A549 (cell line): ENCODE measurements at regions not wholly inside any gene's neighbourhood (a gene's known extent, or its start where the extent isn't known, plus 50 kb on each side); places are given as distances from the start of the nearest gene placed in this dataset.

Experiments used
- ATAC-seq, 2 experiments: fragments of 200-7000 bp in 1 of 2; fragments of >200 bp in 1 of 2; cut with Nextera tagmentation in 1 of 2; cut with Tn5 transposase in 1 of 2; 3 replicates each; pipeline versions ENCODE4 v1.8.0 to v1.9.1; 2018 to 2020; ENCODE audit warnings: mild to moderate bottlenecking in 1 of 2, moderate library complexity in 1 of 2
- CTCF ChIA-PET: fragments of 300-600 bp; sonication (Branson Sonifier 250); formaldehyde crosslinking; extraction: SDS; loops from one replicate; lab custom pipeline; 2021; ENCODE audit warnings: antibody characterized with exemption, inconsistent platforms; lab: Yijun Ruan, JAX
- POLR2A ChIA-PET: fragments of 350-600 bp; formaldehyde crosslinking; extraction: SDS; loops from one replicate; lab custom pipeline; 2021; ENCODE audit warnings: antibody characterized with exemption, inconsistent platforms; lab: Yijun Ruan, JAX
- DNase-seq, 2 experiments: peaks; one replicate each; pipeline versions ENCODE4 v3.0.0 to v3.0.0-alpha.2; 2011 to 2016; ENCODE audit warnings: low read depth in 1 of 2, low spot score in 1 of 2
- FAIRE-seq: peaks from 2 replicates; lab custom pipeline; 2011; peaks lifted over from hg19 to GRCh38; lab: Jason Lieb, UNC
- H3K27ac ChIP-seq, 2 experiments: fragments of >200 bp; sonication (Bioruptor Twin); formaldehyde crosslinking; 3 replicates each; pipeline ENCODE4 v1.5.1; 2016 to 2017
- H3K4me1 ChIP-seq: fragments of >200 bp; sonication (Bioruptor Twin); formaldehyde crosslinking; 3 replicates; pipeline ENCODE4 v1.6.1; 2016
- H3K4me2 ChIP-seq: fragments of >200 bp; sonication (Bioruptor Twin); formaldehyde crosslinking; 3 replicates; pipeline ENCODE4 v1.6.1; 2016
- H3K4me3 ChIP-seq: fragments of >200 bp; sonication (Bioruptor Twin); formaldehyde crosslinking; 3 replicates; pipeline ENCODE4 v1.5.1; 2016
- H3K9me3 ChIP-seq: fragments of >200 bp; sonication (Bioruptor Twin); formaldehyde crosslinking; 3 replicates; pipeline ENCODE4 v1.6.1; 2016
- BHLHE40 ChIP-seq: IDR thresholded peaks from 2 replicates; pipeline ENCODE4 v1.6.1; 2012; ENCODE audit warnings: low read depth, low read length, inconsistent platforms
- CEBPB ChIP-seq, 2 experiments: fragments of >200 bp in 1 of 2; sonication (Bioruptor Twin) in 1 of 2; formaldehyde crosslinking in 1 of 2; IDR thresholded peaks; 2 replicates each; pipeline ENCODE4 v1.6.1; 2012 to 2016
- CHD2 ChIP-seq: fragments of 150-350 bp; IDR thresholded peaks from 2 replicates; pipeline ENCODE4 v1.6.1; 2014; ENCODE audit warnings: low read length; ENCODE audit not compliant: partially characterized antibody
- EHMT2 ChIP-seq: fragments of 200-600 bp; sonication (generic); IDR thresholded peaks from 2 replicates; pipeline ENCODE4 v1.6.1; 2016; ENCODE audit warnings: antibody characterized with exemption, low read depth, mild to moderate bottlenecking, moderate library complexity
- FOXS1 ChIP-seq: fragments of 250-450 bp; sonication (Bioruptor Pico); IDR thresholded peaks from 2 replicates; pipeline ENCODE4 v1.5.0; 2020; ENCODE audit warnings: mild to moderate bottlenecking, moderate library complexity
- GATA3 ChIP-seq: IDR thresholded peaks from 2 replicates; pipeline ENCODE4 v1.6.1; 2012; ENCODE audit warnings: borderline replicate concordance
- HDAC2 ChIP-seq: fragments of 200-600 bp; sonication (generic); IDR thresholded peaks from 2 replicates; pipeline ENCODE4 v1.6.1; 2016
- JUNB ChIP-seq: fragments of >200 bp; sonication (Bioruptor Twin); formaldehyde crosslinking; IDR thresholded peaks from 2 replicates; pipeline ENCODE4 v1.6.1; 2016
- KDM1A ChIP-seq: fragments of 200-600 bp; sonication (generic); IDR thresholded peaks from 2 replicates; pipeline ENCODE4 v1.6.1; 2016; ENCODE audit warnings: low read depth, mild to moderate bottlenecking
- MAZ ChIP-seq: fragments of 150-350 bp; IDR thresholded peaks from 2 replicates; pipeline ENCODE4 v1.6.1; 2014; ENCODE audit warnings: antibody characterized with exemption, low read depth, low read length, borderline replicate concordance
- NPAS2 ChIP-seq: fragments of 250-450 bp; sonication (Bioruptor Pico); IDR thresholded peaks from 2 replicates; pipeline ENCODE4 v1.8.0; 2022; ENCODE audit warnings: mild to moderate bottlenecking, moderate library complexity, borderline replicate concordance
- NR3C1 ChIP-seq: fragments of >200 bp; sonication (Bioruptor Twin); formaldehyde crosslinking; IDR thresholded peaks from 3 replicates; pipeline ENCODE4 v1.6.1; 2017
- RFX5 ChIP-seq: fragments of 450-650 bp; IDR thresholded peaks from 2 replicates; pipeline ENCODE4 v1.7.1; 2014; ENCODE audit warnings: antibody characterized with exemption, mild to moderate bottlenecking, moderate library complexity
- ZFP36 ChIP-seq: fragments of 450-650 bp; IDR thresholded peaks from 2 replicates; pipeline ENCODE4 v1.6.1; 2014; ENCODE audit warnings: borderline replicate concordance; ENCODE audit not compliant: partially characterized antibody
- WGBS: methylation state at CpG from one replicate; pipeline ENCODE4 v1.1.6; 2017; ENCODE audit errors: missing lambda C conversion rate; 5-methylcytosine and 5-hydroxymethylcytosine counted together
- TF ChIP-seq, protein P1 (sequence below): fragments of 150-350 bp; IDR thresholded peaks from 2 replicates; pipeline ENCODE4 v1.6.1; 2014; ENCODE audit warnings: low read depth, mild to moderate bottlenecking, low read length
- TF ChIP-seq, protein P2 (sequence below): fragments of 450-650 bp; IDR thresholded peaks from 2 replicates; pipeline ENCODE4 v1.6.1; 2014; ENCODE audit warnings: antibody characterized with exemption
- TF ChIP-seq, protein P3 (sequence below): fragments of >200 bp; sonication (Bioruptor Twin); formaldehyde crosslinking; IDR thresholded peaks from 3 replicates; pipeline ENCODE4 v1.5.1; 2016
- TF ChIP-seq, protein P4 (sequence below): IDR thresholded peaks from 2 replicates; pipeline ENCODE4 v1.6.1; 2012
- TF ChIP-seq, protein P5 (sequence below): IDR thresholded peaks from 2 replicates; pipeline ENCODE4 v1.6.1; 2012
- TF ChIP-seq, protein P6 (sequence below): fragments of >200 bp; sonication (Bioruptor Twin); formaldehyde crosslinking; IDR thresholded peaks from 2 replicates; pipeline ENCODE4 v1.6.1; 2016
- TF ChIP-seq, protein P7 (sequence below): fragments of 200-600 bp; sonication (generic); IDR thresholded peaks from 2 replicates; pipeline ENCODE4 v1.6.1; 2016; ENCODE audit warnings: antibody characterized with exemption, mild to moderate bottlenecking, moderate library complexity

DNA sequence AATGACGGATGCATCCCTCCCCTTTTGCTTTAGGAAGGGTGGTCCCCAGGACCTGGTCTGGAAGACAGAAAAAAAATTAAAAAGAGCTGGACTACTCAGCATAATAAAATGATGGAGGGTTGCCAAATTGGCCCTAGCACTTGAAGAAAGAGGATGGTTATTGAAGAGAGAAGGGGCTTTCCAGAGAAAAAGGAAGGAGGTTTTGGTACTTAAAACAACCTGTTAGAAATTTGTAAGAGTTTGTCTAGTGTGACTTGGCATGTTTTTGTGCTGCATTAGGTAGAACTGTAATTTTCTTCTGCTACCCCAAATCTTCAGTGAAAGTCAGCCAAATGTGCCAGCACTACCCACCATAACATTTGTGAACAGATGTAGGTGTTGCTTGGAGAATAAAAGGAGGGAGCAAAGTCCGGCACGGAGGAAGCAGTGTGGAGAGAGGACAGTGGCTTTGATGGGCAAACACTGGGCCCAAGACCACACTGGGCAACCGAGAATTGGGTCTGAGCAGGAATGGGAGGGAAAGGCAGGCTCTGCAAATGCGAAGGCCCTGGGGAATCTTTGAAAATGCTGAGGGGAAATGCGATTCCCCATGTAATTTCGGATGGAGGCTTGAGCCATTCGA, 160.9 kb downstream of the QRSL1 start:
- FAIRE-seq (no peak), DNase-seq (no peak), ATAC-seq (no peak)
- Histone ChIP-seq H3K27ac (peak overlapping the region in 1 of 2 experiments; percentile 88; a peak in 4 of 6 replicates), H3K4me2 (no peak overlapping the region), H3K4me1 (peaks cover 68% of the 10 kb centered on the region), H3K4me3 (no peak overlapping the region), H3K9me3 (no peaks in the 10 kb centered on the region)
- POLR2A ChIA-PET, result no interaction called here
- TF ChIP-seq CHD2, result no peak
- TF ChIP-seq MAZ, result no peak
- TF ChIP-seq, protein P1, sequence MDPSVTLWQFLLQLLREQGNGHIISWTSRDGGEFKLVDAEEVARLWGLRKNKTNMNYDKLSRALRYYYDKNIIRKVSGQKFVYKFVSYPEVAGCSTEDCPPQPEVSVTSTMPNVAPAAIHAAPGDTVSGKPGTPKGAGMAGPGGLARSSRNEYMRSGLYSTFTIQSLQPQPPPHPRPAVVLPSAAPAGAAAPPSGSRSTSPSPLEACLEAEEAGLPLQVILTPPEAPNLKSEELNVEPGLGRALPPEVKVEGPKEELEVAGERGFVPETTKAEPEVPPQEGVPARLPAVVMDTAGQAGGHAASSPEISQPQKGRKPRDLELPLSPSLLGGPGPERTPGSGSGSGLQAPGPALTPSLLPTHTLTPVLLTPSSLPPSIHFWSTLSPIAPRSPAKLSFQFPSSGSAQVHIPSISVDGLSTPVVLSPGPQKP, result no peak
- TF ChIP-seq, protein P2, sequence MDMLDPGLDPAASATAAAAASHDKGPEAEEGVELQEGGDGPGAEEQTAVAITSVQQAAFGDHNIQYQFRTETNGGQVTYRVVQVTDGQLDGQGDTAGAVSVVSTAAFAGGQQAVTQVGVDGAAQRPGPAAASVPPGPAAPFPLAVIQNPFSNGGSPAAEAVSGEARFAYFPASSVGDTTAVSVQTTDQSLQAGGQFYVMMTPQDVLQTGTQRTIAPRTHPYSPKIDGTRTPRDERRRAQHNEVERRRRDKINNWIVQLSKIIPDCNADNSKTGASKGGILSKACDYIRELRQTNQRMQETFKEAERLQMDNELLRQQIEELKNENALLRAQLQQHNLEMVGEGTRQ, result no peak
- CTCF ChIA-PET, result no interaction called here
- WGBS, result 78% methylated on average over 8 of the region's 8 CpGs

DNA sequence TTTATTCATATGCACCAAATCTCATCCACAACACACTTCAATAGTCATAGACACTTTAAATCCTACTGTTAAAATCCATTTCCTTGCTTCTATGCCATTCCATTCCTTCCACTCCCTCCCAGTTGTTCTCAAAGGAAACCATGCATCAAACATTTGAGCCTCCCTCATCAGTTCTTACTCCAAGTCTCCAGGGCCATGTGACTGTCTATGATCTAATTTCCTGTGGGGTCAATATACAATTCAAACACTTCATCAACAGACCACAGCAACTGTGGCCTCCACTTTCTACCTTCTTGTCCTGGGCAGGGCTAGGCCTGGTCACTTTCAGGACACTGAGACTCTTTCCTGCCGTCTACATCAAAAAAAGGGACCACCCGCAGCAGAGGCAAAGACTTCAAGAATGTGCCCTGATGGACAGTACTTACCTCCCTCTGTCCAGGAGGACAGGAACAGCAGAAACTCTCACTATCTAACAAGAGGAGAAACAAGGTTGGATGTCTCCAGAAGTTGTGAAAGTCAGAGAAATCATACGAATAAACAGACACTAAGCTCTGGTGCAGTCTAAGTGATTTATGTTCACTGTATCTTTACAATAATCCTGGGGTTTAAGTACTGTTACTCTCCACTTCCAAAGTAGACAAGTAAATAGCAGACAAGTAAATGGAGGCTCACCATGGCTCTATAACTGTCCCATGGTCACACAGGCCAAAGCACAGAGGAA, 160.2 kb downstream of the QRSL1 start:
- peak overlapping the region; percentile 13 to 88; a peak in 3 of 6 replicates for H3K27ac ChIP-seq
- 82% methylated on average over 3 of the region's 3 CpGs for WGBS
- ATAC-seq (no peak), FAIRE-seq (no peak), DNase-seq (no peak)
- no peaks in the 10 kb centered on the region for H3K9me3 ChIP-seq
- no peak overlapping the region for H3K4me3 ChIP-seq
- ChIA-PET CTCF (interaction anchor here (0.9 kb wide), 1 partner anchor 450 kb away, joined by 3 read pairs; no protein-coding TSS in a partner anchor), POLR2A (no interaction called here)
- H3K4me1 ChIP-seq, result peaks cover 73% of the 10 kb centered on the region
- H3K4me2 ChIP-seq, result no peak overlapping the region
- no peak for TF ChIP-seq HDAC2
- no peak for TF ChIP-seq EHMT2
- TF ChIP-seq FOXS1, result no peak
- TF ChIP-seq, protein P3, sequence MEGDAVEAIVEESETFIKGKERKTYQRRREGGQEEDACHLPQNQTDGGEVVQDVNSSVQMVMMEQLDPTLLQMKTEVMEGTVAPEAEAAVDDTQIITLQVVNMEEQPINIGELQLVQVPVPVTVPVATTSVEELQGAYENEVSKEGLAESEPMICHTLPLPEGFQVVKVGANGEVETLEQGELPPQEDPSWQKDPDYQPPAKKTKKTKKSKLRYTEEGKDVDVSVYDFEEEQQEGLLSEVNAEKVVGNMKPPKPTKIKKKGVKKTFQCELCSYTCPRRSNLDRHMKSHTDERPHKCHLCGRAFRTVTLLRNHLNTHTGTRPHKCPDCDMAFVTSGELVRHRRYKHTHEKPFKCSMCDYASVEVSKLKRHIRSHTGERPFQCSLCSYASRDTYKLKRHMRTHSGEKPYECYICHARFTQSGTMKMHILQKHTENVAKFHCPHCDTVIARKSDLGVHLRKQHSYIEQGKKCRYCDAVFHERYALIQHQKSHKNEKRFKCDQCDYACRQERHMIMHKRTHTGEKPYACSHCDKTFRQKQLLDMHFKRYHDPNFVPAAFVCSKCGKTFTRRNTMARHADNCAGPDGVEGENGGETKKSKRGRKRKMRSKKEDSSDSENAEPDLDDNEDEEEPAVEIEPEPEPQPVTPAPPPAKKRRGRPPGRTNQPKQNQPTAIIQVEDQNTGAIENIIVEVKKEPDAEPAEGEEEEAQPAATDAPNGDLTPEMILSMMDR, result no peak
- no peak for TF ChIP-seq GATA3
- no peak for TF ChIP-seq JUNB
- TF ChIP-seq, protein P4, sequence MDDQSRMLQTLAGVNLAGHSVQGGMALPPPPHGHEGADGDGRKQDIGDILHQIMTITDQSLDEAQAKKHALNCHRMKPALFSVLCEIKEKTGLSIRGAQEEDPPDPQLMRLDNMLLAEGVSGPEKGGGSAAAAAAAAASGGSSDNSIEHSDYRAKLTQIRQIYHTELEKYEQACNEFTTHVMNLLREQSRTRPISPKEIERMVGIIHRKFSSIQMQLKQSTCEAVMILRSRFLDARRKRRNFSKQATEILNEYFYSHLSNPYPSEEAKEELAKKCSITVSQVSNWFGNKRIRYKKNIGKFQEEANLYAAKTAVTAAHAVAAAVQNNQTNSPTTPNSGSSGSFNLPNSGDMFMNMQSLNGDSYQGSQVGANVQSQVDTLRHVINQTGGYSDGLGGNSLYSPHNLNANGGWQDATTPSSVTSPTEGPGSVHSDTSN, result no peak
- no peak for TF ChIP-seq BHLHE40
- TF ChIP-seq, protein P5, sequence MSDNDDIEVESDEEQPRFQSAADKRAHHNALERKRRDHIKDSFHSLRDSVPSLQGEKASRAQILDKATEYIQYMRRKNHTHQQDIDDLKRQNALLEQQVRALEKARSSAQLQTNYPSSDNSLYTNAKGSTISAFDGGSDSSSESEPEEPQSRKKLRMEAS, result no peak
- no peak for TF ChIP-seq RFX5

DNA sequence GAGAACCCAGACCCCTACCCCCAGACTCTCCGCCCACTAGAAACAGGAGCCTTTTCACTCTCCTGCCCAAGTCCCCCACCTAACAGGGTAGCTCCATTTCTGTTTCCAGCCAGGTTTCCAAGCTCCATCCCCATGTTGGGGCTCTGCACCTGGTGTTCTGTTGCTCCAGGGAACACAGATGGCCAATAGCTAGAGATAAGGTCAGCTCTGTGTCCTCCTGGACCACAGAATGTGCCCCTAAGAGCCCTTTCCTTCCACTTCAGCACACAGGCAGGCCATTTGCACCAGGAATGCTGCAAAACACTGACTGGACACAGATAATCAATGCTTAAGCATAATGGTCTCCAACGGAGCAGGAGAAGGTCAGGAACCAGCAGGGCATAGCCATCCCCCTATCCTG, 159.4 kb downstream of the QRSL1 start:
- H3K4me2 ChIP-seq, result no peak overlapping the region
- peak overlapping the region; percentile 71 to 88; a peak in 4 of 6 replicates for H3K27ac ChIP-seq
- H3K4me1 ChIP-seq, result peaks cover 75% of the 10 kb centered on the region
- FAIRE-seq, result no peak
- ATAC-seq, result no peak
- CTCF ChIA-PET, result interaction anchor here (0.9 kb wide), 1 partner anchor 449 kb away, joined by 3 read pairs; no protein-coding TSS in a partner anchor
- H3K4me3 ChIP-seq, result no peak overlapping the region
- POLR2A ChIA-PET, result no interaction called here
- DNase-seq, result no peak
- WGBS, result 83% methylated on average over 2 of the region's 2 CpGs
- no peaks in the 10 kb centered on the region for H3K9me3 ChIP-seq
- TF ChIP-seq KDM1A (no peak), CHD2 (no peak), ZFP36 (no peak), NR3C1 (no peak), NPAS2 (CRISPR knock-in tag) (no peak), RFX5 (no peak), CEBPB (IDR thresholded peaks at IDR 0.05) (no peak)
- TF ChIP-seq, protein P6, sequence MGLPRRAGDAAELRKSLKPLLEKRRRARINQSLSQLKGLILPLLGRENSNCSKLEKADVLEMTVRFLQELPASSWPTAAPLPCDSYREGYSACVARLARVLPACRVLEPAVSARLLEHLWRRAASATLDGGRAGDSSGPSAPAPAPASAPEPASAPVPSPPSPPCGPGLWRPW, result no peak
- TF ChIP-seq, protein P7, sequence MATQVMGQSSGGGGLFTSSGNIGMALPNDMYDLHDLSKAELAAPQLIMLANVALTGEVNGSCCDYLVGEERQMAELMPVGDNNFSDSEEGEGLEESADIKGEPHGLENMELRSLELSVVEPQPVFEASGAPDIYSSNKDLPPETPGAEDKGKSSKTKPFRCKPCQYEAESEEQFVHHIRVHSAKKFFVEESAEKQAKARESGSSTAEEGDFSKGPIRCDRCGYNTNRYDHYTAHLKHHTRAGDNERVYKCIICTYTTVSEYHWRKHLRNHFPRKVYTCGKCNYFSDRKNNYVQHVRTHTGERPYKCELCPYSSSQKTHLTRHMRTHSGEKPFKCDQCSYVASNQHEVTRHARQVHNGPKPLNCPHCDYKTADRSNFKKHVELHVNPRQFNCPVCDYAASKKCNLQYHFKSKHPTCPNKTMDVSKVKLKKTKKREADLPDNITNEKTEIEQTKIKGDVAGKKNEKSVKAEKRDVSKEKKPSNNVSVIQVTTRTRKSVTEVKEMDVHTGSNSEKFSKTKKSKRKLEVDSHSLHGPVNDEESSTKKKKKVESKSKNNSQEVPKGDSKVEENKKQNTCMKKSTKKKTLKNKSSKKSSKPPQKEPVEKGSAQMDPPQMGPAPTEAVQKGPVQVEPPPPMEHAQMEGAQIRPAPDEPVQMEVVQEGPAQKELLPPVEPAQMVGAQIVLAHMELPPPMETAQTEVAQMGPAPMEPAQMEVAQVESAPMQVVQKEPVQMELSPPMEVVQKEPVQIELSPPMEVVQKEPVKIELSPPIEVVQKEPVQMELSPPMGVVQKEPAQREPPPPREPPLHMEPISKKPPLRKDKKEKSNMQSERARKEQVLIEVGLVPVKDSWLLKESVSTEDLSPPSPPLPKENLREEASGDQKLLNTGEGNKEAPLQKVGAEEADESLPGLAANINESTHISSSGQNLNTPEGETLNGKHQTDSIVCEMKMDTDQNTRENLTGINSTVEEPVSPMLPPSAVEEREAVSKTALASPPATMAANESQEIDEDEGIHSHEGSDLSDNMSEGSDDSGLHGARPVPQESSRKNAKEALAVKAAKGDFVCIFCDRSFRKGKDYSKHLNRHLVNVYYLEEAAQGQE, result no peak
